Smooth muscle cell (in vitro differentiated cells): ENCODE measurements at regions not wholly inside any gene's neighbourhood (a gene's known extent, or its start where the extent isn't known, plus 50 kb on each side); places are given as distances from the start of the nearest gene placed in this dataset.

ENCODE experiments used
- DNase-seq: peaks from one replicate; lab custom pipeline; 2025; ENCODE audit not compliant: unreplicated experiment; lab: John Stamatoyannopoulos, UW
- H2AFZ ChIP-seq: fragments of 200-600 bp; sonication (generic); 2 replicates; pipeline ENCODE4 v1.6.0; 2016; ENCODE audit warnings: antibody characterized with exemption, low read depth, mild to moderate bottlenecking
- H3F3A ChIP-seq: fragments of 200-600 bp; sonication (generic); 2 replicates; pipeline ENCODE4 v1.6.0; 2017; ENCODE audit warnings: antibody characterized with exemption, low read depth
- H3K27ac ChIP-seq: fragments of 200-600 bp; sonication (generic); 2 replicates; pipeline ENCODE4 v1.5.1; 2016; ENCODE audit warnings: low read depth, mild to moderate bottlenecking
- H3K27me3 ChIP-seq: fragments of 200-600 bp; sonication (generic); 2 replicates; pipeline ENCODE4 v1.6.1; 2016; ENCODE audit warnings: low read depth, mild to moderate bottlenecking
- H3K36me3 ChIP-seq: fragments of 200-600 bp; sonication (generic); 2 replicates; pipeline ENCODE4 v1.5.1; 2016; ENCODE audit warnings: low read depth
- H3K4me1 ChIP-seq: fragments of 200-600 bp; sonication (generic); 2 replicates; pipeline ENCODE4 v1.5.1; 2016; ENCODE audit warnings: low read depth
- H3K4me2 ChIP-seq: fragments of 200-600 bp; sonication (generic); 2 replicates; pipeline ENCODE4 v1.6.0; 2016; ENCODE audit warnings: mild to moderate bottlenecking
- H3K4me3 ChIP-seq: fragments of 200-600 bp; sonication (generic); 2 replicates; pipeline ENCODE4 v1.5.1; 2016; ENCODE audit warnings: mild to moderate bottlenecking
- H3K79me2 ChIP-seq: fragments of 200-600 bp; sonication (generic); 2 replicates; pipeline ENCODE4 v1.6.0; 2016; ENCODE audit warnings: low read depth, mild to moderate bottlenecking
- H3K9ac ChIP-seq: fragments of 200-600 bp; sonication (generic); 2 replicates; pipeline ENCODE4 v1.6.0; 2016; ENCODE audit warnings: low read depth
- H3K9me3 ChIP-seq: fragments of 200-600 bp; sonication (generic); replicated peaks from 2 replicates; pipeline ENCODE4 v1.5.1; 2016; ENCODE audit warnings: low read depth
- H4K20me1 ChIP-seq: fragments of 200-600 bp; sonication (generic); 2 replicates; pipeline ENCODE4 v1.6.0; 2016; ENCODE audit warnings: low read depth
- CTCF ChIP-seq: fragments of 200-600 bp; sonication (generic); IDR thresholded peaks from 2 replicates; pipeline ENCODE4 v1.5.1; 2017; ENCODE audit warnings: borderline replicate concordance, mild to moderate bottlenecking, antibody characterized with exemption; ENCODE audit not compliant: insufficient read depth, poor library complexity, severe bottlenecking
- WGBS: methylation state at CpG from one replicate; pipeline ENCODE4 v1.1.7; 2016; ENCODE audit warnings: low lambda C conversion rate; 5-methylcytosine and 5-hydroxymethylcytosine counted together

- no peaks in the 10 kb centered on the region for H4K20me1 ChIP-seq
- H3F3A ChIP-seq = no peaks in the 10 kb centered on the region
- TF ChIP-seq CTCF = no peak
- H3K36me3 ChIP-seq = no peaks in the 10 kb centered on the region
- no peak for DNase-seq
- no peak overlapping the region for H2AFZ ChIP-seq
- H3K9me3 ChIP-seq = no peaks in the 10 kb centered on the region
- H3K27ac ChIP-seq = no peak overlapping the region
- H3K27me3 ChIP-seq = no peaks in the 10 kb centered on the region
- no peak overlapping the region for H3K4me2 ChIP-seq
- H3K9ac ChIP-seq = no peak overlapping the region
- no peaks in the 10 kb centered on the region for H3K79me2 ChIP-seq
- H3K4me1 ChIP-seq = peaks cover 2% of the 10 kb centered on the region
- H3K4me3 ChIP-seq = no peak overlapping the region
Observed at GRCh38 chr9:80692751-80693150, 996.6 kb downstream of the TLE1 start.

GRCh38 chr9:80691229-80691628 is 998.1 kb downstream of the TLE1 start:
- no peaks in the 10 kb centered on the region for H3F3A ChIP-seq
- H3K36me3 ChIP-seq = no peaks in the 10 kb centered on the region
- no peak overlapping the region for H3K27ac ChIP-seq
- H3K79me2 ChIP-seq = no peaks in the 10 kb centered on the region
- no peaks in the 10 kb centered on the region for H4K20me1 ChIP-seq
- no peak for TF ChIP-seq CTCF
- H3K4me1 ChIP-seq = no peaks in the 10 kb centered on the region
- no peak overlapping the region for H2AFZ ChIP-seq
- H3K9me3 ChIP-seq = no peaks in the 10 kb centered on the region
- no peaks in the 10 kb centered on the region for H3K27me3 ChIP-seq
- H3K9ac ChIP-seq = no peak overlapping the region
- no peak overlapping the region for H3K4me2 ChIP-seq
- no peak for DNase-seq
- H3K4me3 ChIP-seq = no peak overlapping the region

GRCh38 chr9:80690349-80690939 is 998.9 kb downstream of the TLE1 start:
- no peaks in the 10 kb centered on the region for H3K9me3 ChIP-seq
- no peak for TF ChIP-seq CTCF
- H3K4me2 ChIP-seq = no peak overlapping the region
- H3K79me2 ChIP-seq = no peaks in the 10 kb centered on the region
- H2AFZ ChIP-seq = peak overlapping the region; percentile 18
- no peaks in the 10 kb centered on the region for H3K36me3 ChIP-seq
- H3K9ac ChIP-seq = no peak overlapping the region
- no peak overlapping the region for H3K4me3 ChIP-seq
- H3K27me3 ChIP-seq = no peaks in the 10 kb centered on the region
- no peak for DNase-seq
- no peaks in the 10 kb centered on the region for H4K20me1 ChIP-seq
- H3K4me1 ChIP-seq = no peaks in the 10 kb centered on the region
- H3K27ac ChIP-seq = no peak overlapping the region
- no peaks in the 10 kb centered on the region for H3F3A ChIP-seq
- WGBS = 73% methylated on average over 6 of the region's 6 CpGs

- no peak for DNase-seq
- Histone ChIP-seq H3K27ac (peak overlapping the region; percentile 82), H3K36me3 (no peaks in the 10 kb centered on the region), H3K4me2 (peak overlapping the region; percentile 29), H4K20me1 (no peaks in the 10 kb centered on the region), H3K79me2 (no peaks in the 10 kb centered on the region), H2AFZ (no peak overlapping the region), H3K4me1 (no peaks in the 10 kb centered on the region), H3K27me3 (no peaks in the 10 kb centered on the region), H3K4me3 (no peak overlapping the region), H3F3A (no peaks in the 10 kb centered on the region), H3K9me3 (no peaks in the 10 kb centered on the region), H3K9ac (no peak overlapping the region)
- TF ChIP-seq CTCF = no peak
Observed at GRCh38 chr9:80679916-80680315, 1009.4 kb downstream of the TLE1 start.
